HG03469 (cell line): ENCODE measurements at regions not wholly inside any gene's neighbourhood (a gene's known extent, or its start where the extent isn't known, plus 50 kb on each side); places are given as distances from the start of the nearest gene placed in this dataset.
"Not testable (repeated sequence)": the region's sequence is repeated elsewhere in the genome, so short reads cannot be mapped to it uniquely, and the experiment has no call there.

Source experiments
- ATAC-seq: cut with Tn5 transposase; IDR thresholded peaks from one replicate; pipeline ENCODE4 v1.9.1; 2021; ENCODE audit warnings: mild to moderate bottlenecking, moderate library complexity, moderate number of reproducible peaks; ENCODE audit not compliant: unreplicated experiment

DNA sequence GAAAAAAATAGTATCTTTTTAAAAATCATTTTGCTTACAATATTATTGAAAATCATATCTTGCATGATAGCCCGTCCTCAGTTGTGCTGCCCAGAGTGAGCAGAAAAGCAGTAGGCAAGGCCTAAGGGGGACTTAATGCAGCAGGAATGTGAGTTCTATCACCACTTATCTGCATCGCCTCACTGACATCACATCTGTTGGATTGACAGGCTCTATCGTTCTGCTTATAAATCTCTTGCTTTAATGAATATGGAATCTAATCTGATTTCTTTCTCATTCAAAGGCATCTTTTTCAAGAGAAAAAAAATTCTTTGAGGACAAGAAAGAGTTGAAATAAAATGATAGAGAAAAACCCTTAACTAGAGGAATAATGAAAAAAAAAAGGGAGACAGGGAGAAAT lies 249.9 kb downstream of the PAPSS1 start:
- ATAC-seq, result no peak

GRCh38 chr4:107468812-107469211 lies 251.2 kb downstream of the PAPSS1 start:
- peak; percentile 79 for ATAC-seq

- no peak for ATAC-seq
These were observed 251.9 kb downstream of the PAPSS1 start for GRCh38 chr4:107468156-107468555.

DNA sequence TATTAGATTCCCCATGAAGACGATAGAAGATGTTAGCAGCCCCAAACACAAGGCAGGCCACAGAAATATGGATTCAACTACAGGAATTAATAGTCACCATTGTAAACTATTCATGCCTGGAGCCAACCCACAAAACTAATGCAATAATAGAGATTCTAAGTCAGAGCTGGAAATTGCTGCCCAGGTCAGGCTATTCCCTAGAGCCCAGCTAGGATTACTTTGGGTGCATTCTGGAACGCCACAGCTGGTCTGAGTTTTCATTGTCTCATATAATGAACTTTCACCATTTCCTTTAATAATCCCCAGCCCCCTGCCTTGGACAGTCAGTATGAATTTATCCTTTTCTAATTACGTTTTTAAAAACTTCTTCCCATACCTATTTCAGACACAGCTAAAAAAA lies 252.6 kb downstream of the PAPSS1 start:
- no peak for ATAC-seq

DNA sequence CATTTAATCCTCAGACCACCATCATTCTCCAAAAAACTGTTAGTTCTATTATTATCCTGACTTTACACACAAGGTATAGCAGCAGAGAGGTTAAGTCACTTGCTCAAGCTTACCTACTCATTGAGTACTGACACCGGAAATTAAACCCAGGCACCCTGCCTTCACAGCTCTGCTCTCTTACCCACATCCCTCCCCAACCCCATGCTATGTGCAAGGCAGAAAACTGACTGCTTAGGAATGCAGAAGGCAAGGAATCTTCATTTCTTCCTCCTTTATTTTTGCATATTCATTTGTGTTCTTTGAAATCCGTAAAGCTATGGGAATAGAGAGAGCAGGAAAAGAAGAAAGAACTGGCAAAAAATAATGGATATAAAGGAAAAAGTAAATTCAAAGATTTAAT lies 261.8 kb downstream of the PAPSS1 start:
- no peak for ATAC-seq

DNA sequence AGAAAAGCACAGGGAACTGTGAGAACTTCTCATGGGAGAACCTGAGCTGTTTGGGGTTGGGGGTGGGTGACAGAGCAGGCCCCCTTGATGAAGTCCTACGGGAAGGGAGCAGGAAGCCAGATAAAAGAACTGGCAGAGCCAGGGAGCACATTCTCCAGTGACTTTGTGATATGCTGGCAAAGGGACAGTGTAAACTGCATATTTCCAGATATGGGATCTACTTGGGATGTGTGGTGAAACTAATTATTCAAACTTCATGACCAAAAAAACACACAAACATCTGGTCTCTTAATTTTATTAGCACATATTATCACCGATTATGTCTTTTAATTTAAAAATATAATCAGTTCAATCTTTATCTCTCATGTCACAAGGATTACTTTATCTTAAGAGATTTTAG lies 266.0 kb downstream of the PAPSS1 start:
- ATAC-seq, result no peak

- no peak for ATAC-seq
These were observed 267.1 kb downstream of the PAPSS1 start for GRCh38 chr4:107452717-107453630.

DNA sequence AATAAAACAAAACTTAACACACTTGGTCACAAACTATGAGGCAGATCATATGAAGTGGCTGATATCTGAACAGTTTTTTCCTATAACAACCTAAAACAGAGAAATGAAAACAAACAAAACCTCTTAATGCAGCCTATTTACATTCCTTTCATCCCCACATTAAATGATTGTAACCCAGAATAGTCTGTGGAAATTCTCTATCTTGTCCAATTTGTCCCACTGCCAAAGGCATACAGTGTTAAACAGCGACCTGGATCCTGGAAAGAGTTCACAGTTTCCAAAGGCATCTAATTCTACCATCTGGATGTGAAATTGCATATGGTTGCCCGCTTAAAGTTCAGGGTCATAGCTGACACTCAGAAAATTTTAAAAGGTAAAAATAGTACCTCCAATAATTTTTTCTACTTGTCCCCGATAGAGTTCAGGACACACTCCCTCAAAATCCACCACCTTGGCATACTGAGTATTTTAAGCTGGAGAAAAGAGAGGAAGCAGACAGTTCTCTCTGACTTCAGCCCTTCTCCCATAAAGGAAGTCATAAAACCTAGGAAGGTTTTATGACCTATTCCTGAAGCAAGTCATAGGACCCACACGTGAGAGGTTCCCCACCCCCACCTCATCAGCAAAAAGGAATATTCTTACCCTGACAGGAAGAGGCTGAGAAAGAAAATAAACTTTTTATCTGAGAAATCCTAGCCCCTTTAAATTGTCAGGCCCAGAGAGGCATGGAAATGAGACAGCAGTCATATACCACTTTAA lies 270.2 kb downstream of the PAPSS1 start:
- no peak for ATAC-seq

DNA sequence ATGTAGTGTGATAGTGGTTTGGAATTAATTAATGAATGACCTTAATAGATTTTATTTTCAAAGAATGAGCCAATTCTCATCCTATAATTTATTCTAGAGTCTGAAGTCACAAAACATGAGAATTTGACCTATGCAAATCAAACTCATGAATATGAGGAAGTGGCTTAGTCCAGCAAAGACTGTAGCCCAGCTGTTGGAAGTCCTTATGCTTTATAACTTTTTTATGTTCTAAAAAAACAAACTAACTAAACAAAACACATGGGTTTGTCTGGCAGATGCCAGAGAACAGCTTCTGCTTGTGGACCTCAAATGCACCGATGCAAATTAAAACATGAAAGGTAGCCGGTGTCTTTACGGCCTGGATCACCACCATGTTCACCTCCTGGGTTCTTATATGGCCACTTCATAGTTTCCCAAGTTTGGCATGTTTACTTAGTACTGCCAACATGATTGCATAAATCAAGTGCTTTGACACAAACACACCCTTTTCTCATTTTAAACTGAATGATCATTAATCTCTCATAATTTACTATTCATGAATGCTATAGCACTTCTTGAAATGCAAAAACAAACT lies 277.4 kb downstream of the PAPSS1 start:
- no peak for ATAC-seq

- no peak for ATAC-seq
These were observed 280.6 kb downstream of the PAPSS1 start for GRCh38 chr4:107439401-107439800.

DNA sequence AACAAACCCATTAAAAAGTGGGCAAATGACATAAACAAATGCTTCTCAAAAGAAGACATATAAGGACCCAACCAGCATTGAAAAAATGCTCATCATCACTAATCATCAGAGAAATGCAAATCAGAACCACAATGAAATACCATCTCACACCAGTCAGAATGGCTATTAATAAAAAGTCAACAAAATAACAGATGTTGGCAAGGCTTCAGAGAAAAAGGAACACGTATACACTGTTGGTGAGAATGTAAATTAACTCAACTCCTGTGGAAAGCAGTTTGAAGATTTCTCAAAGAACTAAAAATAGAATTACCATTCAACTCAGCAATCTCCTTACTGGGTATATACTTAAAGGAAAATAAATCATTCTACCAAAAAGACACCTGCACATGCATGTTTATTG lies 283.6 kb downstream of the PAPSS1 start:
- not testable (repeated sequence) for ATAC-seq

DNA sequence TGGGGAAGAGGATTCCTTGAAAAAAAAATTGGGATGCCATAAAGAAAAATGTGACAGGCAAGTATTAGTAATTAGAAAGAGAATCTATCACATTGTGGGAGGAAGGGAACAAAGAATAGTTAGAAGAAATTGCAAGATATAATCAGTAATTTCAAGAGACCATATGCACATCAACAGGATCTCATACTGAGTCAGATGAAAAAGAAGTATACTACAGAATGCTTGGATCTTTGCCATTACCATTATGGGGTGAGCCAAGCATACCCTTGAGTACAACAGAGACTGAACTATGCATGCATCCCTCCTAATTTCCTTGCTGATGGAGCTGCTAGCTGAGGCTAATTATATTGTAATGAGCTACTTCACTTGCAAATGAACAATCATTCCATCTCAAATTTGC lies 287.6 kb downstream of the PAPSS1 start:
- no peak for ATAC-seq

DNA sequence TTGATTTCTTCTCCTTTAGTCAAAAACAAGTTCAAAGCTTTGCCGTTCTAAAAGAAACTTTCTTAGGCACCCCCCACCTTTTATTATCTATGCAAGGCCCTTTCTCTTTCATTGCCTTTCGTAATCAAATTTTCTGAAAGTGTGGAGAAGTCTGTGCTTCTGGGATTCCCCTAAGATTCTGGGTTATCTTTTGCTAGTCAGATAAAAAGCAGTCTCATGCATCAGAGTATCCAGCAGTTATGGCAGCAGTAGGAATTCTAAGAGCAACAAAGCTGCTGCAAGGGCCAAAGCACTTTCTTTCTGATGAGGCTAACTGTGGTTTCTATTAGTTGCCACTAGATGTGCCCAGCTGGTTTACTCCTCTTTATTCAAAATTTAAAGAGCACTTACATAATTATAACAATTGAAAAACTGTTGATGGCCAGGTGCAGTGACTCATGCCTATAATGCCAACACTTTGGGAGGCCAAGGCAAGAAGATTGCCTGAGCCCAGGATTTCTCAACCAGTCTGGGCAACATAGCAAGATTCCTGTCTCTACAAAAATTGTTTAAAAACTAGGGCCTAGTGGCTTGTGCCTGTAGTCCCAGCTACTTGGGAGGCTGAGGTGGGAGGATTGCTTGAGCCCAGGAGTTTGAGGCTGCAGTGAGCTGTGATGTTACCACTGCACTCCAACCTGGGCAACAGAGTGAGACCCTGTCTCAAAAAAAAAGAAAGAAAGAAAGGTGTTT lies 296.2 kb downstream of the PAPSS1 start:
- no peak for ATAC-seq

DNA sequence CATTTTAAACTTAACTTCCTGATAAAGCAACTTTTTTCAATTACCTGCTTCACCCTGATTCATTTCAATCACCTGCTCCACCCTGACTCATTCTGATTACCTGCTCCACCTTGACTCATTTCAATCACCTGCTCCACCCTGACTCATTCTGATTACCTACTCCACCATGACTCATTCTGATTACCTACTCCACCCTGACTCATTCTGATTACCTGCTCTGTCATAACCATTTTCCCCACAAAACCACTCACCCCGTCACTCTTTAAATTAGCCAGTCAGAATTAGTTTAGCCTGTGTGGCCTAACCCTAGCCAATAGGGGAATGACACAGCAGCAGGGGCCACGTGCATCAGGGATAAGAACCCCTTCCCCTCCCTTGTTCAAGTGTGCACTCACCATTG lies 300.5 kb downstream of the PAPSS1 start:
- ATAC-seq, result not testable (repeated sequence)

DNA sequence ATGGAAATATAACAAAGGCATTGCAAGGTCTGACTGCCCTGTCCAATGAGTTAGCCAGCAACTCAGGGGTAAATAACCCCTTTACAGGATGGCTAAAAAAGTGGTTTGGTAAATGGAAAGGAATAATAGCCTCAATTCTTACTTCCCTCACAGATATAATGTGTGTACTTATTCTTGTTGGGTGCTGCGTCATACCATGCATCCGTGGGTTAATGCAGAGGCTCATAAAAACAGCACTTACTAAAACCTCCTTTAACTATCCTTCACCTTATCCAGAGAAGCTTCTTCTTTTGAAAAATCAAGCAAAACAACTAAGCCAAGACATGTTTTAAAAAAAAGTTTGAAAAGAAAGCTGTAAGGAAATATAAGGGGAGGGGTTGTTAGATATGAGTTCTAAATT lies 301.0 kb downstream of the PAPSS1 start:
- no peak for ATAC-seq

GRCh38 chr4:107415490-107415889 lies 304.5 kb downstream of the PAPSS1 start:
- ATAC-seq, result not testable (repeated sequence)

GRCh38 chr4:107409872-107410271 lies 310.2 kb downstream of the PAPSS1 start:
- not testable (repeated sequence) for ATAC-seq

DNA sequence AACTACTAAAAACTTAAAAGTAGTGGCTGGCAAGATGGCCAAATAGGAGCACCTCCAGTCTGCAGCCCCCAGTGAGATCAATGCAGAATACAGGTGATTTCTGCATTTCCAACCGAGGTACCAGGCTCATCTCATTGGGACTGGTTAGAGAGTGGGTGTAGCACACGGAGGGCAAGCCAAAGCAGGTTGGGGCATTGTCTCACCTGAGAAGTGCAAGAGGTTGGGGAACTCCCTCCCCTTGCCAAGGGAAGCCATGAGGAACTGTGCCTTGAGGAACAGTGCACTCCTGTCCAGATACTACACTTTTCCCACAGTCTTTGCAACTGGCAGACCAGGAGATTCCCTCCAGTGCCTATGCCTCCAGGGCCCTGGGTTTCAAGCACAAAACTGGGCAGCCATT lies 311.1 kb downstream of the PAPSS1 start:
- no peak for ATAC-seq

GRCh38 chr4:107404591-107405300 lies 315.3 kb downstream of the PAPSS1 start:
- ATAC-seq, result no peak

GRCh38 chr4:107402291-107402690 lies 317.7 kb downstream of the PAPSS1 start:
- ATAC-seq, result no peak
